IPS-20b (cell line): ENCODE measurements at regions not wholly inside any gene's neighbourhood (a gene's known extent, or its start where the extent isn't known, plus 50 kb on each side); places are given as distances from the start of the nearest gene placed in this dataset.

Experiments
- H3K27ac ChIP-seq: one replicate; pipeline ENCODE4 v1.5.1; 2013; ENCODE audit warnings: low read length
- H3K27me3 ChIP-seq: 2 replicates; pipeline ENCODE4 v1.6.1; 2013; ENCODE audit warnings: mild to moderate bottlenecking, low read length, inconsistent platforms; ENCODE audit not compliant: insufficient read depth
- H3K36me3 ChIP-seq: 2 replicates; pipeline ENCODE4 v1.6.1; 2013; ENCODE audit warnings: low read depth, mild to moderate bottlenecking, inconsistent platforms, low read length, moderate library complexity; ENCODE audit not compliant: insufficient read depth
- H3K4me1 ChIP-seq: 2 replicates; pipeline ENCODE4 v1.6.1; 2013; ENCODE audit warnings: mild to moderate bottlenecking, control low read depth, inconsistent platforms, low read length, moderate library complexity; ENCODE audit not compliant: insufficient read depth
- H3K4me3 ChIP-seq: 2 replicates; pipeline ENCODE4 v1.5.1; 2013; ENCODE audit warnings: mild to moderate bottlenecking, low read length, inconsistent platforms
- H3K9ac ChIP-seq: 2 replicates; pipeline ENCODE4 v1.6.1; 2013; ENCODE audit warnings: low read depth, mild to moderate bottlenecking, inconsistent platforms, low read length, moderate library complexity
- H3K9me3 ChIP-seq: 2 replicates; pipeline ENCODE4 v1.6.1; 2013; ENCODE audit warnings: mild to moderate bottlenecking, low read depth, low read length, inconsistent platforms; ENCODE audit not compliant: insufficient read depth

DNA sequence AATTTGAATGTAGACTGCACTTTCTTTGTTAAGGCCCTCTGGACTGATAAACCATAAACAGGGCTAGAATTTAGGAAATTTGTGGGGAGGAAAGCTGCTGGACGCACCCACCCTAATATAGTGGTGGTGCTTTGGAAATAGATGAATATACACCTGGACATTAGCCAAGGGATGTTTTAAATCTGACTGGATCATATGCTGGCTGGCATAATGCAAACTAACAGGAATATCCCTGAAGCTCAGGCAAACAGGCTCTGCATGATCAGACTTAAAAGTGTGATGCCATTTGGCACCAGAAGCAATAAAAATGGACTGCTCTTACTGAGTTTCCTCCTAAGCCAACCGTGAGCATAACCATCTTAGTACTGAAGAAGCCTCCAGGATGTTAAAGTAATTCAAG is 465.8 kb upstream of the ROBO1 start:
- no peak overlapping the region for H3K9ac ChIP-seq
- no peak overlapping the region for H3K27ac ChIP-seq
- H3K27me3 ChIP-seq: no peaks in the 10 kb centered on the region
- peaks cover 4% of the 10 kb centered on the region; the same call in 1 of the 2 replicates for H3K9me3 ChIP-seq
- no peak overlapping the region for H3K4me3 ChIP-seq
- peaks cover 8% of the 10 kb centered on the region; the same call in 1 of the 2 replicates for H3K4me1 ChIP-seq
- no peaks in the 10 kb centered on the region for H3K36me3 ChIP-seq

DNA sequence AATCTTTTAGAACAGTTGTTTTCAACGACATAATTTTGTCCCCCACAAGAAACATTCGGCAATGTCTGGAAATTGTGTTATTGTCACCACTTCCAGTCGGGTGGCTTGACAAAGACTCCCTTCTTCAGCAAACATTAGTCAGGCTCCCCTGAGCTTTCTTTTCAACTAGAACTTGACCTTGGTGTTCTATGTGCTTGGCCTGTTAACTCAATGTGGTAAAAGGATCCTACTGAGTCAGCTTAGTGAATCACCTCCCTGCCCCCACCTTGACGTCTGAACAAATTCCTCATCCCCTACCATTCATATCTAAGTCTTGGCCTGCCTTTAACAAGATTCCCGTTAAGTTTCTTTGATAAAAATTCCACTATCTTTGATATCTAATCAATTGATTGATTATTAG is 465.0 kb upstream of the ROBO1 start:
- no peaks in the 10 kb centered on the region for H3K36me3 ChIP-seq
- H3K27me3 ChIP-seq: no peaks in the 10 kb centered on the region
- H3K9me3 ChIP-seq: peaks cover 4% of the 10 kb centered on the region; the same call in 1 of the 2 replicates
- peaks cover 8% of the 10 kb centered on the region; the same call in 1 of the 2 replicates for H3K4me1 ChIP-seq
- no peak overlapping the region for H3K4me3 ChIP-seq
- H3K9ac ChIP-seq: no peak overlapping the region
- H3K27ac ChIP-seq: no peak overlapping the region

DNA sequence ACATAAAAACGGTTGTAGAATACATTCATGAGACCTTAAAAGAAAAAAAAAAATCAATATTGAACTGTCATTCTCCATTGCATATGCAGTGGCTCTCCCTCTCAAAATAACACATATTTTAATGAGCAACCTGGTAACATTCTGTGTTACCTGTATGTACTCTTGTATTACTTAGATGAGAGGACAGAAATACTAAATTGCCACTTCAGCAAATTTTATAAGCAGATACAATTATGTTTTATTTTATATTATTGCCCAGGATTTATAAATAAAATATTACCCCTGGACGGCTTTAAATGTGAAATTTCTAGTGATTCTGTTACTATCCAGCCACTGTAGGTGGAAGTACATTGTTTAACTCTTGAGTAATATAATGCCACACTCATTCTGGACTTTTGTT is 463.2 kb upstream of the ROBO1 start:
- Histone ChIP-seq H3K9me3 (peaks cover 4% of the 10 kb centered on the region; the same call in 1 of the 2 replicates), H3K9ac (no peak overlapping the region), H3K27me3 (no peaks in the 10 kb centered on the region), H3K27ac (no peak overlapping the region), H3K4me1 (peaks cover 8% of the 10 kb centered on the region; the same call in 1 of the 2 replicates), H3K4me3 (no peak overlapping the region), H3K36me3 (no peaks in the 10 kb centered on the region)

DNA sequence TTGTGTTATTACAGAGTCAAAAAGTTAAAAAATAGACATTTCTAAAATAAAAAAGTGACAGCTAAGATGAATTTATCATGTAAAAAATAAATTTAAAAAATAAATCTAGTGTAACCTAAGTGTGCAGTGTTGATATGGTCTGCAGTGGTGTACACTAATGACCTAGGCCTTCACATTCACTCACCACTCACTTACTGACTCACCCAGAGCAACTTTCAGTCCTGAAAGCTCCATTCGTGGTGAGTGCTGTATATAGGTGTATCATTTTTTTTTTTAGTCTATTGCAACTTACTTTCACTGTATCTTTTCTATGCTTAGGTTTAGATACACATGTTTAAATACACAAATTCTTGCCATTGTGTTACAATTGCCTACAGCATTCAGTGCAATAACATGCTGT is 459.4 kb upstream of the ROBO1 start:
- H3K4me1 ChIP-seq: no peaks in the 10 kb centered on the region
- H3K36me3 ChIP-seq: no peaks in the 10 kb centered on the region
- H3K27ac ChIP-seq: no peak overlapping the region
- H3K9me3 ChIP-seq: peaks cover 4% of the 10 kb centered on the region; the same call in 1 of the 2 replicates
- no peak overlapping the region for H3K4me3 ChIP-seq
- H3K9ac ChIP-seq: no peak overlapping the region
- no peaks in the 10 kb centered on the region for H3K27me3 ChIP-seq

DNA sequence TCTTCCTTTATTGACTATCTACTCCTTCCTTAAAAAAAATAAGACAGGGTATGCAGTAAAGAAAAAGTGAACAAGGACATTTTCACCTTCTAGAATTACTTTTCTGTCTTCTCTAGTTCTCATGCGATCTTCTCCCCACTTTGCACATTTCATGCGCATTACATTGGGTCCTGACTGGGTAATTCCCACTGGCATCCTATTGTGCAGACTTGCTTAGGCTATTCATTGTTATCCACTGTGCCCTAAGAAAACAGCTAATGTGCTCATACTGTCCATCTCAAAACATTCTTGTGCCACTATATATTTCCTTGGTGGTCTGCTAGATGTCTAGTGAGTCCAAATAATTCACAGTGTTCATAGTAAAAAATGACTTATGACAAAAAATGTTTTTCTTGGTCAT is 447.4 kb upstream of the ROBO1 start:
- Histone ChIP-seq H3K4me3 (peak overlapping the region; percentile 12; the same call in 1 of the 2 replicates), H3K9me3 (no peaks in the 10 kb centered on the region), H3K4me1 (peaks cover 9% of the 10 kb centered on the region; the same call in 1 of the 2 replicates), H3K9ac (no peak overlapping the region), H3K27me3 (no peaks in the 10 kb centered on the region), H3K36me3 (no peaks in the 10 kb centered on the region), H3K27ac (no peak overlapping the region)

DNA sequence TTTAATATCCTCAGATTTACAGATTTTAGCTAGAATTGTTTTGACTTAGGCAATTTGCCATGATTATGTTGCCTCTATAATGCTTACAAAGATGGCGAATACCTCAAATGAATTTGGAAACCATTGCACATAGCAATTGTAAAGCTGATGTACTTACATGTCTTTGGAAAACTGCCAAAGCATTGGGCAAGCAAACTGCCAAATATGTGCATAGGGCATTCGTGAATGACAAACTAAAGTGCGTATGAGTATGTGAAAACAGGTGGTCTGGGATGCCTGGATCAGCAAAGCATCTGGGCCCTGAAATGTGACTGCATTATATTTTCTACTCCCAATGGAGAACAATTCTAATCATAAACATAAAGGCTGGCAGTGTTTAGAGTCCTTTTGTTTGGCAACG is 445.3 kb upstream of the ROBO1 start:
- Histone ChIP-seq H3K4me1 (peaks cover 9% of the 10 kb centered on the region; the same call in 1 of the 2 replicates), H3K27ac (no peak overlapping the region), H3K4me3 (no peak overlapping the region), H3K27me3 (no peaks in the 10 kb centered on the region), H3K9me3 (no peaks in the 10 kb centered on the region), H3K9ac (no peak overlapping the region), H3K36me3 (no peaks in the 10 kb centered on the region)

DNA sequence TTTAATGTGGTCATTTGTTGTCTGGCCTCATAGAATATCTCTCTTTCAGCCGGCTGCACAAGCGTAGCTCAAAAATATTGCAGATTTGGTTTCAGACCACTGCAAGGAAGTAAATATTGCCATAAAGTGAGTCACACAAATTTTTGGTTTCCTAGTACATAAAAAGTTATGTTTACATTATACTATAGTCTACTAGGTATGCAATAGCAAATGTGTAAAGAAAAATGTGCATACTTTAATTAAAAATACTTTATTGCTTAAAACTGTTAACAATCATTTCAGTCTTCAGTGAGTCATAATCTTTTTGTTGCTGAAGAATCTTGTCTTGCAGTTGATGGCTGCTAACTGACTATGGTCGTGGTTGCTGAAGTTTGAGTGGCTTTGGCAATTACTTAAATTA is 425.1 kb upstream of the ROBO1 start:
- no peaks in the 10 kb centered on the region for H3K9me3 ChIP-seq
- no peaks in the 10 kb centered on the region for H3K27me3 ChIP-seq
- H3K27ac ChIP-seq: no peak overlapping the region
- H3K4me3 ChIP-seq: no peak overlapping the region
- H3K4me1 ChIP-seq: peaks cover 5% of the 10 kb centered on the region; the same call in 1 of the 2 replicates
- no peaks in the 10 kb centered on the region for H3K36me3 ChIP-seq
- H3K9ac ChIP-seq: no peak overlapping the region

DNA sequence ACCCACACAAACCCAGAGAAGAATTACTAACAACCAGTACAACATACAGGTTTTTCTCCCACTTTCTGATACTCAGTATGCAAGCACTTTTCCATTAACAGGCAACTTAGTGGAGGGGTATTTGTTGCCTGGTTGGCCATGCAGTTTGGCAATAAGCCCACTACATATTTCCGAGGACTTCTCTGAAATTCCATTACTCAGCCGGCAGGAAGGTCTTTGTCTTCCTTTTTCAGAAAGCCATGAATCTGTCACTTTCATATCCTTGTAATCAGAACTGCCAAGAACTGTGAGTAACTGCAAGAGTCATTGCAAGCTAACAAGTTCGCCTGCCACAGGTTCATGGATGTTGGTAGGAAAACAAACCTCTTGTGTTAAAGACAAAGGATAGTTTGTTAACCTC is 422.3 kb upstream of the ROBO1 start:
- H3K36me3 ChIP-seq: no peaks in the 10 kb centered on the region
- H3K4me3 ChIP-seq: no peak overlapping the region
- H3K9me3 ChIP-seq: no peaks in the 10 kb centered on the region
- H3K27me3 ChIP-seq: no peaks in the 10 kb centered on the region
- no peak overlapping the region for H3K9ac ChIP-seq
- H3K27ac ChIP-seq: no peak overlapping the region
- H3K4me1 ChIP-seq: peaks cover 5% of the 10 kb centered on the region; the same call in 1 of the 2 replicates

DNA sequence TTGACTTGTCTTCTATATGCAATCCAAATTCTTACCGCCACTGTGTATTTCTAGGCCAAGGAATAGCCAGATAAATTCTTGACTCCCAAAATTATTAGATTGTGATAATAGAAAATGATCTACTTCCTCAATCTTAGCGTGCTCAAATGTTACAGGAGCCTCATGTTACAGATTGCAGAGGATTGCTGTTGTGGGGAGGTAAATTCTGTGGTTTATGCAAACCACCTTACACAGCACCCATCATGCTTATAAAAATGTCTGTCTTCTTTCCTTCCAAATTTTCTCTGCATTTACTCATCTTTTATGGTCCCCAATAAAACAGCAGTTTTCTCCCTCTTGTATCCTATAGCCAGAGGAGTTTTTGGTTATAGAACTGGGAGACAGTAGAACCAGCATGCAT is 420.2 kb upstream of the ROBO1 start:
- Histone ChIP-seq H3K9me3 (no peaks in the 10 kb centered on the region), H3K9ac (no peak overlapping the region), H3K4me3 (no peak overlapping the region), H3K4me1 (peaks cover 5% of the 10 kb centered on the region; the same call in 1 of the 2 replicates), H3K27ac (no peak overlapping the region), H3K27me3 (no peaks in the 10 kb centered on the region), H3K36me3 (no peaks in the 10 kb centered on the region)

DNA sequence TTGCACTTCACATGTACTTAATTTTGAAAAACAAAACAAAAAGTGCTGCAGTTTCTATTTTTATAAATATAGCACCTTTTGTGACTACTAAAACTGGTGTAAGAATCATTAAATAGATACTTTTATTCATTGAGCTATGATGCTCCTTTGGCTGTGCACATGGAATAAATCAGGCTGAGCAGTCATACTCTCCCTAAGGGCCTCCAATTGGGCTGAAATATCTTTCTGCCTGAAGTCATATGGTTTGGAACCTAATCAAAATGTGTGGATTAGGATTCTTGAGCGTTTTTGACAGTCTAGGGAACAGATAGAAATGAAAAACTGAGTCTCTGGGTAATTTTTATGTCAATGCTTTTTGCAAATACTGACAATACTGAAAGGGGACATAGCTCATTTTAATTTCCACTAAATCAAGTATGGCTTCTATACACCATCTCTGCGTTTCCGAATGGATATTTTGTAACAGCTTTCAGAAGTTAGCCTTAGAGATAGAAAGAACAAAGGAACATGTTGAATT is 392.2 kb upstream of the ROBO1 start:
- H3K9ac ChIP-seq: no peak overlapping the region
- H3K27ac ChIP-seq: no peak overlapping the region
- H3K4me3 ChIP-seq: no peak overlapping the region
- no peaks in the 10 kb centered on the region for H3K27me3 ChIP-seq
- no peaks in the 10 kb centered on the region for H3K4me1 ChIP-seq
- H3K9me3 ChIP-seq: no peaks in the 10 kb centered on the region
- no peaks in the 10 kb centered on the region for H3K36me3 ChIP-seq

DNA sequence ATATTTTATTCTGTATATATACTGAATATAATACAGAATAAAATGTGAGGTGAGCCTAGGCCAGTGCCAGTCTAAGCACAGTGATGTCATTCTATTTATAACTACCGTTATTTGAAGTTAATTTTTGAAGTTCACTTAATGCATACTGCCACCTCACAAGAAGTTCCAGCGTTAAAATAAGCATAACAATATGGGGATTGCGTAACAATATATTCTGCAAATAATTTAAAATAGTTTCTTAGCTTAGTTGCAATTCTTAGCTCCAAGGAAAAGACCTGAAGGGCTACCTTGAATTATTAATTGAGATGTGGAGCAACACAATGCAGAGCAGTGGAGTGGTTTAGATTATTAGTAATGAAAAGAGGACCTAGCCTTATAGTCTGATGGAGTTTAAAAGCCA is 390.5 kb upstream of the ROBO1 start:
- H3K9ac ChIP-seq: no peak overlapping the region
- H3K4me3 ChIP-seq: no peak overlapping the region
- no peaks in the 10 kb centered on the region for H3K27me3 ChIP-seq
- H3K27ac ChIP-seq: no peak overlapping the region
- no peaks in the 10 kb centered on the region for H3K9me3 ChIP-seq
- H3K4me1 ChIP-seq: no peaks in the 10 kb centered on the region
- H3K36me3 ChIP-seq: no peaks in the 10 kb centered on the region

DNA sequence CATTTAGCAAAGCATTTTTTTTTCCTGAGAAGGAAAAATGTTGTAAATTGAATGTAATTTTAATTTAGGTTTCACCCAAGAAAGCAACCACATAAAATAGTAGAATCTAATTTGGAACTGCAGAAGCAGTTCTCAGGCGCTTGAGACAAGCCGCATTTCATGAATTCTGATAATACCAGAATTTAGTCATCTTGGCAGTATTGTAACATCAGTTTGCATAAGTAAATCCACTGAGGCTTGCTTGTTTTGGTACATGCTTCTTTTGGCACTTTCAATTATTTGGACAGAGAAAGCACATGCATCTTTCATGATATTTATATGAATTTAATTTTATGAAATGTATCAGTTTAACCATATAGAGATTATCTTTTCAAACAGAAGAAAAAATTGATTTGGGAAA is 389.7 kb upstream of the ROBO1 start:
- H3K4me3 ChIP-seq: no peak overlapping the region
- H3K27ac ChIP-seq: no peak overlapping the region
- no peaks in the 10 kb centered on the region for H3K27me3 ChIP-seq
- no peak overlapping the region for H3K9ac ChIP-seq
- H3K9me3 ChIP-seq: no peaks in the 10 kb centered on the region
- H3K4me1 ChIP-seq: no peaks in the 10 kb centered on the region
- H3K36me3 ChIP-seq: no peaks in the 10 kb centered on the region
